Endodermal cell (in vitro differentiated cells): ENCODE measurements at regions not wholly inside any gene's neighbourhood (a gene's known extent, or its start where the extent isn't known, plus 50 kb on each side); places are given as distances from the start of the nearest gene placed in this dataset.

Experiments
- DNase-seq: peaks from one replicate; pipeline ENCODE4 v3.0.0-alpha.2; 2017
- H3K27ac ChIP-seq: 2 replicates; pipeline ENCODE4 v1.5.1; 2013; ENCODE audit warnings: mild to moderate bottlenecking, low read depth, low read length, moderate library complexity
- H3K27me3 ChIP-seq: 2 replicates; pipeline ENCODE4 v1.6.1; 2013; ENCODE audit warnings: mild to moderate bottlenecking, low read length, moderate library complexity; ENCODE audit not compliant: insufficient read depth, control insufficient read depth, poor library complexity, severe bottlenecking
- H3K36me3 ChIP-seq: 2 replicates; pipeline ENCODE4 v1.7.0; 2013; ENCODE audit warnings: mild to moderate bottlenecking, low read length, moderate library complexity; ENCODE audit not compliant: control insufficient read depth, insufficient read depth
- H3K4me1 ChIP-seq: one replicate; pipeline ENCODE4 v1.7.0; 2013; ENCODE audit warnings: low read length; ENCODE audit not compliant: control insufficient read depth, insufficient read depth
- H3K4me3 ChIP-seq: 2 replicates; pipeline ENCODE4 v1.5.1; 2013; ENCODE audit warnings: mild to moderate bottlenecking, low read length, moderate library complexity
- H3K9ac ChIP-seq: 2 replicates; pipeline ENCODE4 v1.6.1; 2013; ENCODE audit warnings: mild to moderate bottlenecking, low read length, moderate library complexity; ENCODE audit not compliant: poor library complexity, severe bottlenecking; ENCODE audit errors: extremely low read depth
- H3K9me3 ChIP-seq: 2 replicates; pipeline ENCODE4 v1.6.1; 2013; ENCODE audit warnings: mild to moderate bottlenecking, low read length, moderate library complexity; ENCODE audit not compliant: control insufficient read depth
- H3K27ac Mint-ChIP-seq: 2 replicates; pipeline ENCODE4 v1.8.0; 2020; ENCODE audit warnings: mixed read lengths
- H3K27me3 Mint-ChIP-seq: 2 replicates; pipeline ENCODE4 v1.8.0; 2021; ENCODE audit warnings: mild to moderate bottlenecking, mixed read lengths; ENCODE audit not compliant: insufficient read depth
- H3K36me3 Mint-ChIP-seq: 2 replicates; pipeline ENCODE4 v1.8.0; 2020; ENCODE audit warnings: low read depth, mixed read lengths
- H3K4me1 Mint-ChIP-seq: 2 replicates; pipeline ENCODE4 v1.8.0; 2020; ENCODE audit warnings: mixed read lengths
- H3K4me3 Mint-ChIP-seq: 2 replicates; pipeline ENCODE4 v1.8.0; 2020; ENCODE audit warnings: mild to moderate bottlenecking, moderate library complexity, mixed read lengths
- H3K9me3 Mint-ChIP-seq: 2 replicates; pipeline ENCODE4 v1.8.0; 2020; ENCODE audit warnings: mild to moderate bottlenecking, mixed read lengths
- WGBS, 2 experiments: methylation state at CpG; one replicate each; pipeline versions ENCODE4 v1.1.5 to v1.1.7; 2013; ENCODE audit warnings: missing lambda C conversion rate in 2 of 2, mixed read lengths in 1 of 2; ENCODE audit not compliant: insufficient coverage in 1 of 2, insufficient read length in 1 of 2; 5-methylcytosine and 5-hydroxymethylcytosine counted together
- TF ChIP-seq, protein P1 (sequence below): fragments of 200-600 bp; sonication (generic); conservative IDR thresholded peaks from 2 replicates; pipeline ENCODE4 v1.5.0; 2021; ENCODE audit warnings: antibody characterized with exemption, mild to moderate bottlenecking

DNA sequence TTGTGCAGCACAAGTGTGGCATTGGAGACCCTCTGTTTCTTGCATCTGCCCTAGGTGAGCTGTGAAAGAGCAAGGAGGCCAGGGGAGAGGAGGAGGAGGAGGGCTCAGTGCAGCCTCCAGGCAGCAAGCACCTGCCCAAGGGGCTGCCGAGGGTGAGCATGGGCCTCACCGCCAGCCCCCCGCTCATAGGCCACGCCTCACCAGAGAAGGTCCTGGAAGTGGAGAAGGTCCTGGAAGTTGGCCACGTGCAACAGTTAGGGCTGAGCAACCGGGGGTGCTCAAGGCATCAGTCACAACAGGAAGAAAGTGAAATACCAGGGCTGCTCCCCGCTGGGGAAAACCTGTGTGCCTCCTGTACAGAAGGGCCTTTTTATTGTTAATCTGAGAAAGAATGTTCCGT, 168.9 kb downstream of the TEX29 start:
- Histone ChIP-seq H3K9ac (no peak overlapping the region), H3K4me1 (no peaks in the 10 kb centered on the region), H3K4me3 (no peak overlapping the region), H3K9me3 (peaks cover 14% of the 10 kb centered on the region), H3K36me3 (no peaks in the 10 kb centered on the region), H3K27me3 (no peaks in the 10 kb centered on the region), H3K27ac (no peak overlapping the region)
- H3K27ac Mint-ChIP-seq = no peak overlapping the region
- no peak overlapping the region for H3K4me3 Mint-ChIP-seq
- TF ChIP-seq, protein P1, sequence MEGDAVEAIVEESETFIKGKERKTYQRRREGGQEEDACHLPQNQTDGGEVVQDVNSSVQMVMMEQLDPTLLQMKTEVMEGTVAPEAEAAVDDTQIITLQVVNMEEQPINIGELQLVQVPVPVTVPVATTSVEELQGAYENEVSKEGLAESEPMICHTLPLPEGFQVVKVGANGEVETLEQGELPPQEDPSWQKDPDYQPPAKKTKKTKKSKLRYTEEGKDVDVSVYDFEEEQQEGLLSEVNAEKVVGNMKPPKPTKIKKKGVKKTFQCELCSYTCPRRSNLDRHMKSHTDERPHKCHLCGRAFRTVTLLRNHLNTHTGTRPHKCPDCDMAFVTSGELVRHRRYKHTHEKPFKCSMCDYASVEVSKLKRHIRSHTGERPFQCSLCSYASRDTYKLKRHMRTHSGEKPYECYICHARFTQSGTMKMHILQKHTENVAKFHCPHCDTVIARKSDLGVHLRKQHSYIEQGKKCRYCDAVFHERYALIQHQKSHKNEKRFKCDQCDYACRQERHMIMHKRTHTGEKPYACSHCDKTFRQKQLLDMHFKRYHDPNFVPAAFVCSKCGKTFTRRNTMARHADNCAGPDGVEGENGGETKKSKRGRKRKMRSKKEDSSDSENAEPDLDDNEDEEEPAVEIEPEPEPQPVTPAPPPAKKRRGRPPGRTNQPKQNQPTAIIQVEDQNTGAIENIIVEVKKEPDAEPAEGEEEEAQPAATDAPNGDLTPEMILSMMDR = no peak
- H3K9me3 Mint-ChIP-seq = peaks cover 33% of the 10 kb centered on the region
- H3K27me3 Mint-ChIP-seq = peaks cover 2% of the 10 kb centered on the region
- H3K36me3 Mint-ChIP-seq = no peaks in the 10 kb centered on the region
- 92 to 100% methylated on average over 2 to 8 of the region's 8 CpGs for WGBS, 2 experiments
- DNase-seq = no peak
- peaks cover 8% of the 10 kb centered on the region for H3K4me1 Mint-ChIP-seq

- no peaks in the 10 kb centered on the region for H3K4me1 ChIP-seq
- H3K9me3 ChIP-seq = peaks cover 14% of the 10 kb centered on the region
- H3K36me3 ChIP-seq = no peaks in the 10 kb centered on the region
- H3K27me3 ChIP-seq = no peaks in the 10 kb centered on the region
- 92 to 94% methylated on average over 6 of the region's 6 CpGs for WGBS, 2 experiments
- H3K27me3 Mint-ChIP-seq = peaks cover 2% of the 10 kb centered on the region
- H3K4me1 Mint-ChIP-seq = peaks cover 8% of the 10 kb centered on the region
- TF ChIP-seq, protein P1 = no peak
- no peak overlapping the region for H3K4me3 Mint-ChIP-seq
- no peaks in the 10 kb centered on the region for H3K36me3 Mint-ChIP-seq
- H3K4me3 ChIP-seq = no peak overlapping the region
- no peak for DNase-seq
- no peak overlapping the region for H3K9ac ChIP-seq
- H3K27ac Mint-ChIP-seq = no peak overlapping the region
- H3K9me3 Mint-ChIP-seq = peaks cover 28% of the 10 kb centered on the region
- no peak overlapping the region for H3K27ac ChIP-seq
Observed at GRCh38 chr13:111490611-111491010, 170.2 kb downstream of the TEX29 start.

DNA sequence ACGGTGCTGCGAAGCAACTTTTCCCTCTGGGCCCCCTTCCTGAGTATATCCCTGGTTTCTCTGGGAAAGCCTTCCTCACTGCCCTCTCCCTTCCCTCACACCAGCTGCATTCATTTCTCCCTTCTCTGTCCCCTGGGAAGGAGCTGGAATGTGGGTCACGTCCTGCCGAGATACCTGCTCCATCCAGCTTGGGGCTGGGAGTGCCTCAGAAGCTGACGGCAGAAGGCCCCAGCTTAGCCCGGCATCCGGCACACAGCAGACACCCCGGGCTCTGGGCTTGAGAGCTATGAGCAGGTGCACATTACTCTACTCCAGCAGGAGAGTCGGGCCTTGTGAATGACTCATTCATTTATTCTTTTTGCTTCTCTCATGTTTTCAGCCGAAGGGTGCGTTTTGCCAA, 170.6 kb downstream of the TEX29 start:
- Histone ChIP-seq H3K27me3 (no peaks in the 10 kb centered on the region), H3K36me3 (no peaks in the 10 kb centered on the region), H3K4me3 (no peak overlapping the region), H3K9me3 (peaks cover 13% of the 10 kb centered on the region), H3K27ac (no peak overlapping the region), H3K9ac (no peak overlapping the region), H3K4me1 (no peaks in the 10 kb centered on the region)
- Mint-ChIP-seq H3K4me1 (peaks cover 8% of the 10 kb centered on the region), H3K27me3 (peaks cover 2% of the 10 kb centered on the region), H3K27ac (no peak overlapping the region), H3K4me3 (no peak overlapping the region), H3K36me3 (no peaks in the 10 kb centered on the region), H3K9me3 (peaks cover 27% of the 10 kb centered on the region)
- TF ChIP-seq, protein P1 = no peak
- DNase-seq = no peak
- 85 to 89% methylated on average over 5 to 11 of the region's 11 CpGs for WGBS, 2 experiments
